Ovary (tissue), 3 donors: ENCODE measurements at regions not wholly inside any gene's neighbourhood (a gene's known extent, or its start where the extent isn't known, plus 50 kb on each side); places are given as distances from the start of the nearest gene placed in this dataset.

Source experiments
- POLR2A ChIP-seq: fragments of 450-650 bp; IDR thresholded peaks from one replicate; pipeline ENCODE4 v1.6.1; 2017; ENCODE audit warnings: antibody characterized with exemption, mild to moderate bottlenecking, moderate library complexity
- TF ChIP-seq, protein P1 (sequence below), 3 donors: fragments of 450-650 bp in 2 of 3; fragments of 200-600 bp in 1 of 3; IDR thresholded peaks; one replicate each; pipeline versions ENCODE4 v1.5.1 to v1.8.0; 2016 to 2022; ENCODE audit warnings: antibody characterized with exemption in 3 of 3, mild to moderate bottlenecking in 1 of 3
- donor health status: DM: no; HTN: no; CAD: no.

DNA sequence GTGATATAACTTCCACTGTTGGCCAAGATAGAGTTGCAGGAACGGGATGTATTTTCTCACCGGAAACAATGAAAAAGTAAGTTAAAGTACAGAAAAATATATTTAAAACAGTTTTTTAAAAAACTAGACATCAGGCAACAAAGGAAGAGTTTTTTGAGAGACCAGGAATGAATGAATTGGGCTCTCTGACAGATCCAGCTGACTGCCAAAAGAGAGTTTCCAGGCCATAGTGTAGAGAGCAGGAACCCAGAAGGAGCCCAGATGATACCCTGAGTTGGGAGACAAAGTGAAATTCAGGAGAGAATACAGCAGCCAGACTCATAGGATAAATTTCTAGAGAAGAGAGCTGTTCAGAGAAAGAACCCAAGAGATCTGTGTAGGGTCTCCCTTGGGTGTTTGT lies 362.6 kb upstream of the SMIM21 start:
- TF ChIP-seq, protein P1, sequence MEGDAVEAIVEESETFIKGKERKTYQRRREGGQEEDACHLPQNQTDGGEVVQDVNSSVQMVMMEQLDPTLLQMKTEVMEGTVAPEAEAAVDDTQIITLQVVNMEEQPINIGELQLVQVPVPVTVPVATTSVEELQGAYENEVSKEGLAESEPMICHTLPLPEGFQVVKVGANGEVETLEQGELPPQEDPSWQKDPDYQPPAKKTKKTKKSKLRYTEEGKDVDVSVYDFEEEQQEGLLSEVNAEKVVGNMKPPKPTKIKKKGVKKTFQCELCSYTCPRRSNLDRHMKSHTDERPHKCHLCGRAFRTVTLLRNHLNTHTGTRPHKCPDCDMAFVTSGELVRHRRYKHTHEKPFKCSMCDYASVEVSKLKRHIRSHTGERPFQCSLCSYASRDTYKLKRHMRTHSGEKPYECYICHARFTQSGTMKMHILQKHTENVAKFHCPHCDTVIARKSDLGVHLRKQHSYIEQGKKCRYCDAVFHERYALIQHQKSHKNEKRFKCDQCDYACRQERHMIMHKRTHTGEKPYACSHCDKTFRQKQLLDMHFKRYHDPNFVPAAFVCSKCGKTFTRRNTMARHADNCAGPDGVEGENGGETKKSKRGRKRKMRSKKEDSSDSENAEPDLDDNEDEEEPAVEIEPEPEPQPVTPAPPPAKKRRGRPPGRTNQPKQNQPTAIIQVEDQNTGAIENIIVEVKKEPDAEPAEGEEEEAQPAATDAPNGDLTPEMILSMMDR (IDR thresholded peaks at IDR 0.05): no peak
- no peak for TF ChIP-seq POLR2A
